Lower leg skin (tissue), 3 donors: ENCODE measurements at regions not wholly inside any gene's neighbourhood (a gene's known extent, or its start where the extent isn't known, plus 50 kb on each side); places are given as distances from the start of the nearest gene placed in this dataset.

Source experiments
- CTCF ChIP-seq, 3 donors: fragments of 450-650 bp; IDR thresholded peaks; one replicate each; pipeline ENCODE4 v1.5.1; 2016; ENCODE audit warnings: antibody characterized with exemption in 3 of 3, mild to moderate bottlenecking in 3 of 3, moderate library complexity in 2 of 3
- POLR2A ChIP-seq, 2 donors: fragments of 450-650 bp; IDR thresholded peaks; one replicate each; pipeline ENCODE4 v1.6.1; 2016 to 2017; ENCODE audit warnings: antibody characterized with exemption in 2 of 2, mild to moderate bottlenecking in 1 of 2, moderate library complexity in 1 of 2

- TF ChIP-seq CTCF (IDR thresholded peaks at IDR 0.05) (no peak), POLR2A (IDR thresholded peaks at IDR 0.05) (no peak)
Measured at GRCh38 chr1:233819042-233819441, 85.4 kb upstream of the SLC35F3 start.
